ENCODE measurements at regions not wholly inside any gene's neighbourhood (a gene's known extent, or its start where the extent isn't known, plus 50 kb on each side); places are given as distances from the start of the nearest gene placed in this dataset.
"Not testable (repeated sequence)": the region's sequence is repeated elsewhere in the genome, so short reads cannot be mapped to it uniquely, and the experiment has no call there.

GRCh38 chr10:2501366-2501940 is 565.9 kb upstream of the PFKP start:
- TF ChIP-seq, protein P1, sequence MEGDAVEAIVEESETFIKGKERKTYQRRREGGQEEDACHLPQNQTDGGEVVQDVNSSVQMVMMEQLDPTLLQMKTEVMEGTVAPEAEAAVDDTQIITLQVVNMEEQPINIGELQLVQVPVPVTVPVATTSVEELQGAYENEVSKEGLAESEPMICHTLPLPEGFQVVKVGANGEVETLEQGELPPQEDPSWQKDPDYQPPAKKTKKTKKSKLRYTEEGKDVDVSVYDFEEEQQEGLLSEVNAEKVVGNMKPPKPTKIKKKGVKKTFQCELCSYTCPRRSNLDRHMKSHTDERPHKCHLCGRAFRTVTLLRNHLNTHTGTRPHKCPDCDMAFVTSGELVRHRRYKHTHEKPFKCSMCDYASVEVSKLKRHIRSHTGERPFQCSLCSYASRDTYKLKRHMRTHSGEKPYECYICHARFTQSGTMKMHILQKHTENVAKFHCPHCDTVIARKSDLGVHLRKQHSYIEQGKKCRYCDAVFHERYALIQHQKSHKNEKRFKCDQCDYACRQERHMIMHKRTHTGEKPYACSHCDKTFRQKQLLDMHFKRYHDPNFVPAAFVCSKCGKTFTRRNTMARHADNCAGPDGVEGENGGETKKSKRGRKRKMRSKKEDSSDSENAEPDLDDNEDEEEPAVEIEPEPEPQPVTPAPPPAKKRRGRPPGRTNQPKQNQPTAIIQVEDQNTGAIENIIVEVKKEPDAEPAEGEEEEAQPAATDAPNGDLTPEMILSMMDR (IDR thresholded peaks at IDR 0.05) = not testable (repeated sequence)
- TF ChIP-seq POLR2A (IDR thresholded peaks at IDR 0.05) = not testable (repeated sequence)
